ENCODE measurements at regions not wholly inside any gene's neighbourhood (a gene's known extent, or its start where the extent isn't known, plus 50 kb on each side); places are given as distances from the start of the nearest gene placed in this dataset.

DNA sequence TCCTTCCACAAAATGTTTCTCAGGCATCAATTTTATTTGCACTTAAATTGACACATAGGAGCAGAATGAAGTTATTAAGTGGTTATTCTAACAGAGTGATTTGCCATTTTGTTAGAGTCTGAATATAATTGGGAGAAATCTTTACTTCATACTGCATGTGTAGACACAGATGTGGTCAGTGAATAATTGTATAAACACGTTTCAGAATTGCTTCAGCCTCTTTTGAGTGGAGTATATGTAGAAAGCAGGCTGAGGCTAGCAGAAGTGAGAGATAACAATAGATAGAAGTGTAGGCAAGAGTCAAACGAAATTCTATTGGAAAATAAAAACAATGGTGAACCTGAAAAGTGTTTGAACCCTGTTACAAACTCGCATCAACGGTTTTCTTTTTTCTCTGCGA lies 270.7 kb downstream of the TMEM167A start:
- no peak overlapping the region for H3K4me3 ChIP-seq (ENCODE audit: low read depth in 2 of 2, low read length in 2 of 2)
- DNase-seq (ENCODE audit: low read depth, low spot score) = no peak
- no peaks in the 10 kb centered on the region for H3K9me3 ChIP-seq (ENCODE audit: control insufficient read depth, insufficient read depth, low read depth, low read length)
- no peak for ATAC-seq
- POLR2A ChIA-PET = no interaction called here
- BruUV-seq (replicated peaks) = no TSS peak
- no peaks in the 10 kb centered on the region for H3K27me3 ChIP-seq (ENCODE audit: control insufficient read depth, insufficient read depth, low read length)
- intact Hi-C loops (cut with micrococcal nuclease; ENCODE audit: unreplicated experiment) = no loop called here
- CTCF ChIA-PET = no interaction called here
- H3K27ac ChIP-seq (ENCODE audit: low read length) = no peak overlapping the region
- H3K36me3 ChIP-seq (ENCODE audit: control insufficient read depth, insufficient read depth, low read length) = no peaks in the 10 kb centered on the region
- in situ Hi-C loops (cut with HindIII; ENCODE audit: low pct_unique_long_range_greater_than_20kb, low sequenced_read_pairs) = no loop called here
- H3K4me1 ChIP-seq (ENCODE audit: control insufficient read depth, insufficient read depth, low read length) = no peaks in the 10 kb centered on the region
- TF ChIP-seq POLR2AphosphoS5 (IDR thresholded peaks at IDR 0.05; ENCODE audit: low read depth, low read length) = no peak
- TF ChIP-seq, protein P1, sequence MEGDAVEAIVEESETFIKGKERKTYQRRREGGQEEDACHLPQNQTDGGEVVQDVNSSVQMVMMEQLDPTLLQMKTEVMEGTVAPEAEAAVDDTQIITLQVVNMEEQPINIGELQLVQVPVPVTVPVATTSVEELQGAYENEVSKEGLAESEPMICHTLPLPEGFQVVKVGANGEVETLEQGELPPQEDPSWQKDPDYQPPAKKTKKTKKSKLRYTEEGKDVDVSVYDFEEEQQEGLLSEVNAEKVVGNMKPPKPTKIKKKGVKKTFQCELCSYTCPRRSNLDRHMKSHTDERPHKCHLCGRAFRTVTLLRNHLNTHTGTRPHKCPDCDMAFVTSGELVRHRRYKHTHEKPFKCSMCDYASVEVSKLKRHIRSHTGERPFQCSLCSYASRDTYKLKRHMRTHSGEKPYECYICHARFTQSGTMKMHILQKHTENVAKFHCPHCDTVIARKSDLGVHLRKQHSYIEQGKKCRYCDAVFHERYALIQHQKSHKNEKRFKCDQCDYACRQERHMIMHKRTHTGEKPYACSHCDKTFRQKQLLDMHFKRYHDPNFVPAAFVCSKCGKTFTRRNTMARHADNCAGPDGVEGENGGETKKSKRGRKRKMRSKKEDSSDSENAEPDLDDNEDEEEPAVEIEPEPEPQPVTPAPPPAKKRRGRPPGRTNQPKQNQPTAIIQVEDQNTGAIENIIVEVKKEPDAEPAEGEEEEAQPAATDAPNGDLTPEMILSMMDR (IDR thresholded peaks at IDR 0.05) = no peak
- TF ChIP-seq, protein P2, sequence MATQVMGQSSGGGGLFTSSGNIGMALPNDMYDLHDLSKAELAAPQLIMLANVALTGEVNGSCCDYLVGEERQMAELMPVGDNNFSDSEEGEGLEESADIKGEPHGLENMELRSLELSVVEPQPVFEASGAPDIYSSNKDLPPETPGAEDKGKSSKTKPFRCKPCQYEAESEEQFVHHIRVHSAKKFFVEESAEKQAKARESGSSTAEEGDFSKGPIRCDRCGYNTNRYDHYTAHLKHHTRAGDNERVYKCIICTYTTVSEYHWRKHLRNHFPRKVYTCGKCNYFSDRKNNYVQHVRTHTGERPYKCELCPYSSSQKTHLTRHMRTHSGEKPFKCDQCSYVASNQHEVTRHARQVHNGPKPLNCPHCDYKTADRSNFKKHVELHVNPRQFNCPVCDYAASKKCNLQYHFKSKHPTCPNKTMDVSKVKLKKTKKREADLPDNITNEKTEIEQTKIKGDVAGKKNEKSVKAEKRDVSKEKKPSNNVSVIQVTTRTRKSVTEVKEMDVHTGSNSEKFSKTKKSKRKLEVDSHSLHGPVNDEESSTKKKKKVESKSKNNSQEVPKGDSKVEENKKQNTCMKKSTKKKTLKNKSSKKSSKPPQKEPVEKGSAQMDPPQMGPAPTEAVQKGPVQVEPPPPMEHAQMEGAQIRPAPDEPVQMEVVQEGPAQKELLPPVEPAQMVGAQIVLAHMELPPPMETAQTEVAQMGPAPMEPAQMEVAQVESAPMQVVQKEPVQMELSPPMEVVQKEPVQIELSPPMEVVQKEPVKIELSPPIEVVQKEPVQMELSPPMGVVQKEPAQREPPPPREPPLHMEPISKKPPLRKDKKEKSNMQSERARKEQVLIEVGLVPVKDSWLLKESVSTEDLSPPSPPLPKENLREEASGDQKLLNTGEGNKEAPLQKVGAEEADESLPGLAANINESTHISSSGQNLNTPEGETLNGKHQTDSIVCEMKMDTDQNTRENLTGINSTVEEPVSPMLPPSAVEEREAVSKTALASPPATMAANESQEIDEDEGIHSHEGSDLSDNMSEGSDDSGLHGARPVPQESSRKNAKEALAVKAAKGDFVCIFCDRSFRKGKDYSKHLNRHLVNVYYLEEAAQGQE (IDR thresholded peaks at IDR 0.05; ENCODE audit: insufficient read depth in 1 of 2, low read depth in 2 of 2, low read length in 1 of 2) = no peak
- no peak for TF ChIP-seq SIN3A (IDR thresholded peaks at IDR 0.05; ENCODE audit: borderline replicate concordance, insufficient read depth, low read depth, low read length)
- no peak for TF ChIP-seq TCF7L2 (IDR thresholded peaks at IDR 0.05; ENCODE audit: low read depth, low read length)

DNA sequence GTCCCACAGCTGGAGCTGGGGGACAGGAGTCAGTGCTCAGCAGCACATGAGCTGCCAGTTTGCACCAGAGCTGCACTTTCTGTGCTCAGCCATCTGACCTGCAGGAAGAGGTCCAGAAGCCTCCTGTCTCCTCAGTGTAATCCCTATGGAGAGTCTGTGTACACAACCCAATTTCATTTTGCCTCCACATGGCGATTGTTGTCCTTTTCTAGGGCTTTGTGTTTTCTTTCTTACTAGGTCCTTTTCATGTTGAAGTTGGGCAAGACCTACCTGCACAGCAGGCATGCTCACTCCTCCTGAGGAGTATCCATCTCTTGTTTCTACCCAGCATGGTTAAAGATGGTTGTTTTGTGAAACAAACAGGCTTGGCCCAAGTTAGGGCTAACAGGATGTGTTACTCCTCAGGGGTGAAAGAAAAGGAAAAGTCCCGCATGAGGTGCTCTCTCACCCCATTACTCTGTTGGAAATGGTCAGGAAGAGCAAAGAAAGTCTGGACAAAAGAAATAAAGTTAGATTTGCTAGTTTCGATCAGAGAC lies 273.0 kb downstream of the TMEM167A start:
- in situ Hi-C loops (cut with HindIII; ENCODE audit: low pct_unique_long_range_greater_than_20kb, low sequenced_read_pairs) (no loop called here), intact Hi-C loops (cut with micrococcal nuclease; ENCODE audit: unreplicated experiment) (no loop called here)
- no peaks in the 10 kb centered on the region for H3K36me3 ChIP-seq (ENCODE audit: control insufficient read depth, insufficient read depth, low read length)
- H3K4me3 ChIP-seq (ENCODE audit: low read depth in 2 of 2, low read length in 2 of 2) = no peak overlapping the region
- TF ChIP-seq, protein P1 (IDR thresholded peaks at IDR 0.05) = no peak
- TF ChIP-seq POLR2AphosphoS5 (IDR thresholded peaks at IDR 0.05; ENCODE audit: low read depth, low read length) (no peak), TCF7L2 (IDR thresholded peaks at IDR 0.05; ENCODE audit: low read depth, low read length) (no peak), SIN3A (IDR thresholded peaks at IDR 0.05; ENCODE audit: borderline replicate concordance, insufficient read depth, low read depth, low read length) (no peak)
- TF ChIP-seq, protein P2 (IDR thresholded peaks at IDR 0.05; ENCODE audit: insufficient read depth in 1 of 2, low read depth in 2 of 2, low read length in 1 of 2) = no peak
- no peaks in the 10 kb centered on the region for H3K4me1 ChIP-seq (ENCODE audit: control insufficient read depth, insufficient read depth, low read length)
- ChIA-PET POLR2A (no interaction called here), CTCF (no interaction called here)
- no peaks in the 10 kb centered on the region for H3K9me3 ChIP-seq (ENCODE audit: control insufficient read depth, insufficient read depth, low read depth, low read length)
- BruUV-seq (replicated peaks) = no TSS peak
- no peaks in the 10 kb centered on the region for H3K27me3 ChIP-seq (ENCODE audit: control insufficient read depth, insufficient read depth, low read length)
- no peak overlapping the region for H3K27ac ChIP-seq (ENCODE audit: low read length)
- no peak for ATAC-seq
- no peak for DNase-seq (ENCODE audit: low read depth, low spot score)
